Activated CD8-positive, alpha-beta T cell treated with anti-CD3 and anti-CD28 coated beads, Interleukin-2, amount 10 ng/mL, durations not matched to agents 7 days and 5 days (primary cell): ENCODE measurements at regions not wholly inside any gene's neighbourhood (a gene's known extent, or its start where the extent isn't known, plus 50 kb on each side); places are given as distances from the start of the nearest gene placed in this dataset.

Experiments used
- ATAC-seq: fragments of 150-1000 bp; cut with Tn5 transposase; one replicate; pipeline ENCODE4 v1.10.0; 2021; ENCODE audit warnings: moderate library complexity
- CTCF ChIA-PET: fragments of 350-600 bp; sonication (Branson Sonifier 250); formaldehyde crosslinking; loops from one replicate; lab custom pipeline; 2021; ENCODE audit warnings: antibody characterized with exemption; lab: Charles Lee
- POLR2A ChIA-PET: fragments of 350-600 bp; sonication (Branson Sonifier 250); formaldehyde crosslinking; loops from one replicate; lab custom pipeline; 2021; ENCODE audit warnings: antibody characterized with exemption; lab: Charles Lee
- DNase-seq: peaks from one replicate; pipeline ENCODE4 v3.0.0-alpha.2; 2020
- H3K27ac Mint-ChIP-seq: one replicate; pipeline ENCODE4 v1.8.0; 2021; ENCODE audit warnings: mild to moderate bottlenecking, mixed read lengths
- H3K27me3 Mint-ChIP-seq: one replicate; pipeline ENCODE4 v1.8.0; 2021; ENCODE audit warnings: low read depth, mixed read lengths
- H3K36me3 Mint-ChIP-seq: one replicate; pipeline ENCODE4 v1.8.0; 2021; ENCODE audit warnings: low read depth, mixed read lengths
- H3K4me1 Mint-ChIP-seq: one replicate; pipeline ENCODE4 v1.8.0; 2021; ENCODE audit warnings: low read depth, mixed read lengths
- H3K4me3 Mint-ChIP-seq: one replicate; pipeline ENCODE4 v1.8.0; 2021; ENCODE audit warnings: mild to moderate bottlenecking, mixed read lengths
- H3K9me3 Mint-ChIP-seq: one replicate; pipeline ENCODE4 v1.8.0; 2022; ENCODE audit warnings: mixed read lengths; ENCODE audit not compliant: insufficient read depth

DNA sequence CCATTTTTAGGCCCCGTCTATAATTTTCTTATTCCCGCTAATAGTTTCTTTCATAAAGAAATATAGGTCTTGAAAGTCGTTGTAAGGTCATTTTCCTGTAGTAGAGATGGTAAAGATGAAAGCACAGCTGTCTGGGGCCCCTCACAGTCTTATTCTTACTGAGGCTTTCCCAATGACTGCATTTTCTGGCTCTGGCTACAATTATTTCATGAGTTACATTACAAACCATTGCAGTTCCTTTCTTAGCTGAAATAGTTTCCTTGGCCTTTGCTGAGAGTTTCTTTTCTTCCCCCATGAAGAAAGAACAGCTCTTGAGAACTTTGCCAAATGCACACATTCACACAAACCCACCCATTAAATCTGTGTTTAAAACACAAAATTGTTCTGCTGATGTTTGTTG is 113.0 kb downstream of the DYRK2 start:
- Mint-ChIP-seq H3K36me3 (no peaks in the 10 kb centered on the region), H3K4me1 (no peaks in the 10 kb centered on the region), H3K27me3 (no peaks in the 10 kb centered on the region), H3K4me3 (no peak overlapping the region), H3K27ac (no peak overlapping the region), H3K9me3 (no peaks in the 10 kb centered on the region)
- POLR2A ChIA-PET, result no interaction called here
- CTCF ChIA-PET, result no interaction called here
- no peak for DNase-seq
- no peak for ATAC-seq

- no peaks in the 10 kb centered on the region for H3K9me3 Mint-ChIP-seq
- no peaks in the 10 kb centered on the region for H3K27me3 Mint-ChIP-seq
- H3K4me3 Mint-ChIP-seq, result no peak overlapping the region
- ChIA-PET POLR2A (interaction anchor here (0.7 kb wide), 1 partner anchor 130 kb away, joined by 6 read pairs; no protein-coding TSS in a partner anchor), CTCF (no interaction called here)
- DNase-seq (no peak), ATAC-seq (no peak)
- H3K4me1 Mint-ChIP-seq, result no peaks in the 10 kb centered on the region
- H3K27ac Mint-ChIP-seq, result no peak overlapping the region
- no peaks in the 10 kb centered on the region for H3K36me3 Mint-ChIP-seq
Observed at GRCh38 chr12:67764055-67764454, 115.5 kb downstream of the DYRK2 start.

GRCh38 chr12:67764946-67765619 is 116.5 kb downstream of the DYRK2 start:
- H3K9me3 Mint-ChIP-seq, result no peaks in the 10 kb centered on the region

DNA sequence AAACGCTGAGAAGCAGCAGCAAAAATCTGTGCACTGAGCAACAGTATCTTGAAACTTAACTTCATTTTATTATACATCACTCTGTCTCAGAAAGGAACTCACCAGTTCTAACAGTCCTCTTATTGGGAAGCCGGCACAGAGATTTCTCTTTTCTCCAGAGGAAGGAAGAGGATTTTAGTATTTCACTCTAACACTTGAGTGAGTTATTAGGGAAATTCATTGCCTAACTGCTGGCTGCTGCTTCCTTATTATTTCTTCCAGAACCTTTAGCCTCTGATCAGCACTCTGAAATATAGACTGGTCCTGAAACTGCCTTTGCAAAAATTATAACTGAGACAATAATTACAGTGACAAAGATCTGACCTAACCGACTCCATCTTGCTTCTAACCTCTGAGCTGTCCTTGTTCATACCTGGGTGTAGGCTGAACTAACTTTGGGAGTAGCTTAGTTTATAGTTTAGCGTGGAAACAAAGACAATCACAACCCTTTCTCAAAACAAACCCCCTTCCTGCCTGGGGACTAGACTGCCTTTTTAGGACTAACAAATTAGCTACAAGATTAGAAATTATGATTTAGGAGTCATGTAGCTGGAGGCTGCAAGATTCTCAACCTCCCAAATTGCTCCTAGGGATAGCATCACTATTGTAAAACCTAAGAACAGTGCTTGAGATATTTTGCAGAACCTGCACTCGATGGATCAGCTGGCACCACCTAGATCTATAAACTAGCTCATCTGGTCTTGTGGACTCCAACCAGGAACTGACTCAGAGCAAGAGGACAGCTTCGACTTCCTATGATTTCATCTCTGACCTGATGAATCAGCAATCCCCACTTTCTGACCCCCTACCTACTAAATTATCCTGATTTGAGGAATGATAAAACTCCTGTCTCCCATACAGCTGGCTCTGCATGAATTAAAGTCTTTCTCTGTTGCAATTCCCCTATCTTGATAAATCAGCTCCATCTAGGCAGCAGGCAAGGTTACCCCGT is 117.5 kb downstream of the DYRK2 start:
- no peaks in the 10 kb centered on the region for H3K4me1 Mint-ChIP-seq
- H3K27ac Mint-ChIP-seq, result no peak overlapping the region
- H3K9me3 Mint-ChIP-seq, result no peaks in the 10 kb centered on the region
- no peaks in the 10 kb centered on the region for H3K36me3 Mint-ChIP-seq
- POLR2A ChIA-PET, result no interaction called here
- DNase-seq, result no peak
- CTCF ChIA-PET, result no interaction called here
- H3K27me3 Mint-ChIP-seq, result no peaks in the 10 kb centered on the region
- no peak overlapping the region for H3K4me3 Mint-ChIP-seq
- no peak for ATAC-seq

More at GRCh38 chr12:67764946-67765619, 116.5 kb downstream of the DYRK2 start:
- ATAC-seq (no peak), DNase-seq (no peak)
- Mint-ChIP-seq H3K4me1 (no peaks in the 10 kb centered on the region), H3K27ac (no peak overlapping the region), H3K4me3 (no peak overlapping the region), H3K27me3 (no peaks in the 10 kb centered on the region), H3K36me3 (no peaks in the 10 kb centered on the region)
- CTCF ChIA-PET, result no interaction called here
- POLR2A ChIA-PET, result no interaction called here

DNA sequence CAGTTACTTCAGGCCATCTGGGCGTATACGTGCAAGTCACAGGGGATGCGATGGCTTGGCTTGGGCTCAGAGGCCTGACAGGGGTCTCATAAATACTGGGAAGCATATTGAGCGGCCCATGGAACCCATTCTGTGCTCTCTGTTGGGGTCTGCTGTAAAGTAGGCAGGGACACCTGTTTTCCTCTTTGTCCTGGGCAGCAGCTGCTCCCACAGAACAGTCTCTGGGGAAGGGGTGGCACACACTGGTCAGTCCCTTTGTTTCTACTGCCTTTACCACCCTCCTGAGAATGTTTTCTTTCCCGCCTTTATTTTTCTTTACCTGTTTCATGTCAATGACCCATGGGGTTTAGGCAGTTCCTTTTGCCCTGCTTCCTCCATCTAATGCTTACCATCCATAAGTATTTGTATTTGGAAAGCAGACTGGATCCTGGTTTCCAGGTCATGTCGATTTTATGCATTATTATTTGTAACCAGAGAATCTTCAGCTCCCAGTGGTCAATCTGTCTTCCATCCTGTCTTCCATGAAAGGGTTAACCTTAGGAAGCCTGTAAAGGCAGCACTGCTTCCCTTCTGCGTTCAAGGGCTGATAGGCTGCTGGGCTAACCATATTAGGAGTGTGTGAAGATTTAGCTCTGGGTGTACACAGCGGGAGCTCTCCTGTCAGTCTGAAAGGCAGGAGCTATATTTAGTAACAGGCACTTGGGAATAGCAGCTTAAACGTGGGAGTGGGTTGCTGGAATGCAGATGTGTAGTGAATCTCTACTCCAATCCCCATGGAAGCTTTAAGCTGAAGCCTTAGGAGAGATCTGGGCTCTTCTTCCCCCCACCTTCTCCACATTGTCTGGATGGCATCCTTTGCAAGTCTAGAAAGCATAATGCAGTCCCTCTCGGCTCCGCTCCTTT is 124.0 kb downstream of the DYRK2 start:
- ChIA-PET CTCF (no interaction called here), POLR2A (no interaction called here)
- no peak for DNase-seq
- no peaks in the 10 kb centered on the region for H3K4me1 Mint-ChIP-seq
- H3K36me3 Mint-ChIP-seq, result no peaks in the 10 kb centered on the region
- no peak overlapping the region for H3K27ac Mint-ChIP-seq
- H3K4me3 Mint-ChIP-seq, result no peak overlapping the region
- H3K9me3 Mint-ChIP-seq, result no peaks in the 10 kb centered on the region
- ATAC-seq, result no peak
- H3K27me3 Mint-ChIP-seq, result no peaks in the 10 kb centered on the region

- no peaks in the 10 kb centered on the region for H3K27me3 Mint-ChIP-seq
- H3K9me3 Mint-ChIP-seq, result no peaks in the 10 kb centered on the region
- H3K4me1 Mint-ChIP-seq, result no peaks in the 10 kb centered on the region
- ChIA-PET CTCF (interaction anchor here (0.9 kb wide), 1 partner anchor 11 kb away, joined by 3 read pairs; no protein-coding TSS in a partner anchor), POLR2A (interaction anchor here (0.6 to 0.8 kb wide), 2 partner anchors 86 to 409 kb away, joined by 3 read pairs; no protein-coding TSS in a partner anchor)
- ATAC-seq, result no peak
- no peak overlapping the region for H3K27ac Mint-ChIP-seq
- H3K36me3 Mint-ChIP-seq, result no peaks in the 10 kb centered on the region
- no peak overlapping the region for H3K4me3 Mint-ChIP-seq
- no peak for DNase-seq
Observed at GRCh38 chr12:67773896-67774295, 125.4 kb downstream of the DYRK2 start.

DNA sequence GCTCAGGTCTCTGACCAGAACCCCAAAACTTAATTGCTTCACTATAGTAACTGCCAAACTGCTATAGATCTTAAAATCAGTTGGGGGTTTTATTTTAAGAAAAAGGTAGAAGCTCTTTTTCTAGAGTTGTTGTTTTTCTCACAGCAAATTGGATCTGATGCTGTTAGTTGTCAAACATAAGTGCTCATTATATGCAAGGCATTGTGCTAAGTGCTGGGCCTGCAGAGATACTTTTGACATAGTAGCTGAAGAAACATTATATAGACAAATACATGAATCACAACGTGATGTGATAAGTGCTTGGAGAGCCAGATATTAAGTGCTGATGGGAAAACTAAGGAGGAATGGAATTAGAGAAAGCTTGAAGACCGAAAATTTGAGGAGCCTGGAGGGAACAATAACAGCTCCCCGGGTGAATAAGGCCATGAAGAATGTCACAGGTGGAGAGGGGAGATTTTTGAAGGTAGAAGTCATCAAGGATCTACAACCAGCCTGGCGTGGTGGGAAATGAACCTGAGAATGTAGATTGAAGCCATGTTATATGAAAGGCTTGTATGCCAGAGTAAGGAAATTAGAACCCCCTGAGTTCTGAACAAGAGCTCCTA is 126.5 kb downstream of the DYRK2 start:
- ChIA-PET POLR2A (no interaction called here), CTCF (no interaction called here)
- H3K27me3 Mint-ChIP-seq, result no peaks in the 10 kb centered on the region
- no peaks in the 10 kb centered on the region for H3K9me3 Mint-ChIP-seq
- no peak overlapping the region for H3K27ac Mint-ChIP-seq
- ATAC-seq, result no peak
- H3K36me3 Mint-ChIP-seq, result no peaks in the 10 kb centered on the region
- H3K4me1 Mint-ChIP-seq, result no peaks in the 10 kb centered on the region
- no peak for DNase-seq
- H3K4me3 Mint-ChIP-seq, result no peak overlapping the region

DNA sequence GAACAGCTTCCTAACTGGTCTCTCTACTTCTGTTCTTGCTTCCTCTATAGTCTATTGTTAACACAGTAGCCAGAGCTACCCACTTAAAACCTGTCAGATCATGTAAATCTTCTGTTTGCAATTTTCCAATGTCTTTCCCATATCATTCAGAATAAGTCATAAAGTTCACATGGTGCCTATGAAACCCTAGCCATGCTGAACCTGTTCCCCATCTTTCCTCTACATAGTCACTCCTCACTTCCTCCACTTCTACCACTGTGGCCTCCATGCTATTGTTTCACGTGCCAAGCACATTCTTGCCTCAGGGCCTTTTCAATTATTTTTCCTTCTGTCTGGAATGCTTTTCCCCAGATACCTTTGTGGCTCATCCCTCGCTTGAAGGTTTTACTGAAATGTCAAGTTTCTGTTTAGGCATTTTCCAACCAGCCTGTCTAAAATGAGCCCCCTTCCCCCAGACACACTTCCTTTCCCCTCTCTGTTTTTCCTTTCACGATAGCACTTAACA is 132.1 kb downstream of the DYRK2 start:
- H3K4me3 Mint-ChIP-seq, result no peak overlapping the region
- H3K36me3 Mint-ChIP-seq, result no peaks in the 10 kb centered on the region
- H3K4me1 Mint-ChIP-seq, result peaks cover 9% of the 10 kb centered on the region
- DNase-seq (no peak), ATAC-seq (no peak)
- no peaks in the 10 kb centered on the region for H3K9me3 Mint-ChIP-seq
- H3K27me3 Mint-ChIP-seq, result no peaks in the 10 kb centered on the region
- ChIA-PET POLR2A (interaction anchor here (0.6 kb wide), 1 partner anchor 56 kb away, joined by 3 read pairs; no protein-coding TSS in a partner anchor), CTCF (no interaction called here)
- no peak overlapping the region for H3K27ac Mint-ChIP-seq

- CTCF ChIA-PET, result no interaction called here
- Mint-ChIP-seq H3K27me3 (no peaks in the 10 kb centered on the region), H3K4me3 (no peak overlapping the region), H3K4me1 (peaks cover 11% of the 10 kb centered on the region), H3K27ac (no peak overlapping the region), H3K36me3 (no peaks in the 10 kb centered on the region), H3K9me3 (no peaks in the 10 kb centered on the region)
- DNase-seq, result no peak
- ATAC-seq, result no peak
- POLR2A ChIA-PET, result no interaction called here
Observed at GRCh38 chr12:67782573-67782972, 134.0 kb downstream of the DYRK2 start.

DNA sequence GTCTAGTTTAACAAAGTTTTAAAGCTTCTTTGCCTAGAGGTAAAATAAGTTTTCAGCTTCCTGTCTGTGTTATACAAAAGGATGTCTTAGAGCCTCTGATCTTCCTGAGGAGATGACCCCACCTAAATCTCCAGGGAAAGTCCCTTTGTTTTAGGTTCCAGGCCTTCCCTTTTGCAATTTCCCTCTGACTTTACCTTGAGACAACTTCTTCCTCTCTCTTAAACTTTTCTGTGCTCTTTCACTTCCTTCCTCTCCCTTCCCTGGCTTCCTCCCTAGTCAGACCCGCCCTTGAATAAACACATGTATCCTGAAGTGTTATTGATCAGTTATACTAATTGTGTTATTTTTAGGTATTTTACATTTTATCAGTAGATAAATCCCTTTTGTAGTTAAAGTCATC is 134.8 kb downstream of the DYRK2 start:
- DNase-seq (no peak), ATAC-seq (no peak)
- Mint-ChIP-seq H3K9me3 (no peaks in the 10 kb centered on the region), H3K4me3 (no peak overlapping the region), H3K4me1 (peaks cover 11% of the 10 kb centered on the region), H3K27ac (no peak overlapping the region), H3K27me3 (no peaks in the 10 kb centered on the region), H3K36me3 (no peaks in the 10 kb centered on the region)
- ChIA-PET CTCF (no interaction called here), POLR2A (no interaction called here)

GRCh38 chr12:67784831-67785230 is 136.3 kb downstream of the DYRK2 start:
- no peak for ATAC-seq
- POLR2A ChIA-PET, result no interaction called here
- Mint-ChIP-seq H3K4me1 (peaks cover 11% of the 10 kb centered on the region), H3K9me3 (no peaks in the 10 kb centered on the region), H3K27ac (no peak overlapping the region), H3K4me3 (no peak overlapping the region), H3K36me3 (no peaks in the 10 kb centered on the region), H3K27me3 (no peaks in the 10 kb centered on the region)
- DNase-seq, result no peak
- CTCF ChIA-PET, result interaction anchor here (0.8 to 1.0 kb wide), 2 partner anchors 11 to 22 kb away, joined by 3 read pairs; no protein-coding TSS in a partner anchor
